HCT116 (cell line): ENCODE measurements at regions not wholly inside any gene's neighbourhood (a gene's known extent, or its start where the extent isn't known, plus 50 kb on each side); places are given as distances from the start of the nearest gene placed in this dataset.

Source experiments
- ATAC-seq: fragments of 200-7000 bp; cut with Tn5 transposase; 2 replicates; pipeline ENCODE4 v1.9.1; 2020; ENCODE audit warnings: mild to moderate bottlenecking, moderate library complexity
- BruUV-seq: library from RNA; stranded (reverse); fragments of 400-500 nt; replicated peaks from 2 replicates; lab custom pipeline; 2021; lab: Mats Ljungman, UMichigan
- CTCF ChIA-PET: fragments of 300-600 bp; sonication (Branson Sonifier 250); formaldehyde crosslinking; loops from one replicate; lab custom pipeline; 2021; ENCODE audit warnings: antibody characterized with exemption; lab: Charles Lee
- POLR2A ChIA-PET: fragments of 300-600, 350-600 bp; sonication (Branson Sonifier 250); formaldehyde crosslinking; loops from one replicate; lab custom pipeline; 2021; ENCODE audit warnings: antibody characterized with exemption; lab: Charles Lee
- RAD21 ChIA-PET, 2 experiments: fragments of 300-600 bp; sonication (Branson Sonifier 250); formaldehyde crosslinking; loops; one replicate each; lab custom pipeline; 2023; ENCODE audit warnings: low total read pairs in 2 of 2; ENCODE audit not compliant: uncharacterized antibody in 2 of 2, unreplicated experiment in 2 of 2, low non-redundant PET in 1 of 2; lab: Charles Lee
- DNase-seq: peaks from one replicate; pipeline ENCODE4 v3.0.0-alpha.2; 2010; ENCODE audit warnings: low read depth, low spot score
- H2AFZ ChIP-seq: fragments of 200-600 bp; shearing (Covaris generic), sonication (generic); 2 replicates; pipeline ENCODE4 v1.6.1; 2017; ENCODE audit warnings: low read depth, mixed run types, mixed read lengths, antibody characterized with exemption, low read length; ENCODE audit not compliant: poor library complexity, severe bottlenecking
- H3K27ac ChIP-seq: 2 replicates; pipeline ENCODE4 v1.5.1; 2012; ENCODE audit warnings: low read depth, low read length
- H3K27me3 ChIP-seq: fragments of 200-600 bp; sonication (generic); 2 replicates; pipeline ENCODE4 v1.6.1; 2016; ENCODE audit warnings: mixed run types, low read length, mixed read lengths; ENCODE audit not compliant: insufficient read depth
- H3K36me3 ChIP-seq, 2 experiments: fragments of 200-500 bp in 1 of 2; fragments of 200-600 bp in 1 of 2; sonication (Bioruptor generic) in 1 of 2; sonication (generic) in 1 of 2; 2 replicates each; pipeline versions ENCODE4 v1.5.1 to v1.6.1; 2014 to 2016; ENCODE audit warnings: low read length in 2 of 2, inconsistent platforms in 1 of 2, mixed read lengths in 1 of 2, mixed run types in 1 of 2; ENCODE audit not compliant: insufficient read depth in 2 of 2, control insufficient read depth in 1 of 2
- H3K4me1 ChIP-seq, 2 experiments: fragments of 200-600 bp in 1 of 2; sonication (generic) in 1 of 2; 2 replicates each; pipeline versions ENCODE4 v1.5.1 to v1.6.1; 2012 to 2017; ENCODE audit warnings: low read length in 2 of 2, inconsistent platforms in 1 of 2, mild to moderate bottlenecking in 1 of 2, mixed read lengths in 1 of 2, mixed run types in 1 of 2, moderate library complexity in 1 of 2; ENCODE audit not compliant: insufficient read depth in 2 of 2, control insufficient read depth in 1 of 2
- H3K4me2 ChIP-seq: fragments of 200-600 bp; sonication (generic); 2 replicates; pipeline ENCODE4 v1.6.1; 2017; ENCODE audit warnings: mixed run types, low read length, mixed read lengths
- H3K4me3 ChIP-seq, 2 experiments: fragments of 200-600 bp in 1 of 2; sonication (generic) in 1 of 2; replicated peaks in 1 of 2; 2 replicates each; pipeline ENCODE4 v1.5.1; 2011 to 2016; ENCODE audit warnings: low read length in 2 of 2, control low read depth in 1 of 2, low read depth in 1 of 2, mild to moderate bottlenecking in 1 of 2, mixed read lengths in 1 of 2, mixed run types in 1 of 2
- H3K79me2 ChIP-seq: fragments of 200-600 bp; sonication (generic); 2 replicates; pipeline ENCODE4 v1.6.1; 2017; ENCODE audit warnings: mild to moderate bottlenecking, mixed run types, low read length, moderate library complexity, mixed read lengths; ENCODE audit not compliant: insufficient read depth
- H3K9ac ChIP-seq: fragments of 200-600 bp; sonication (generic); 2 replicates; pipeline ENCODE4 v1.6.1; 2016; ENCODE audit warnings: low read length, mixed read lengths
- H3K9me2 ChIP-seq: fragments of 200-600 bp; sonication (generic), shearing (Covaris generic); 2 replicates; pipeline ENCODE4 v1.6.1; 2017; ENCODE audit warnings: mixed run types, mild to moderate bottlenecking, moderate library complexity; ENCODE audit not compliant: insufficient read depth
- H3K9me3 ChIP-seq, 2 experiments: fragments of 200-500 bp in 1 of 2; fragments of 200-600 bp in 1 of 2; sonication (Bioruptor generic) in 1 of 2; sonication (generic) in 1 of 2; 2 replicates each; pipeline ENCODE4 v1.6.1; 2014 to 2017; ENCODE audit warnings: low read length in 2 of 2, mixed read lengths in 2 of 2, inconsistent platforms in 1 of 2, low read depth in 1 of 2, mild to moderate bottlenecking in 1 of 2, mixed run types in 1 of 2, moderate library complexity in 1 of 2; ENCODE audit not compliant: control insufficient read depth in 1 of 2, insufficient read depth in 1 of 2
- H4K20me1 ChIP-seq: fragments of 200-600 bp; sonication (generic), shearing (Covaris generic); 2 replicates; pipeline ENCODE4 v1.6.1; 2017; ENCODE audit warnings: mixed run types, mild to moderate bottlenecking, moderate library complexity; ENCODE audit not compliant: insufficient read depth
- ATF3 ChIP-seq: IDR thresholded peaks from 2 replicates; pipeline ENCODE4 v1.6.1; 2012
- CBX3 ChIP-seq: IDR thresholded peaks from 2 replicates; pipeline ENCODE4 v1.6.1; 2012; ENCODE audit warnings: low read depth
- CEBPB ChIP-seq: IDR thresholded peaks from 2 replicates; pipeline ENCODE4 v1.6.1; 2012; ENCODE audit warnings: low read depth
- CTCF ChIP-seq, 3 experiments: fragments of 200-600 bp in 1 of 3; sonication (generic) in 1 of 3; IDR thresholded peaks in 2 of 3; conservative IDR thresholded peaks in 1 of 3; 2 replicates each; pipeline ENCODE4 v1.5.1; 2012 to 2017; ENCODE audit warnings: low read depth in 2 of 3, low read length in 2 of 3, antibody characterized with exemption in 1 of 3, borderline replicate concordance in 1 of 3, control low read depth in 1 of 3, mild to moderate bottlenecking in 1 of 3, mixed read lengths in 1 of 3, mixed run types in 1 of 3, moderate library complexity in 1 of 3; ENCODE audit not compliant: insufficient read depth in 1 of 3
- EGR1 ChIP-seq: IDR thresholded peaks from 2 replicates; pipeline ENCODE4 v1.6.1; 2012; ENCODE audit warnings: low read depth
- EZH2phosphoT487 ChIP-seq: fragments of 200-600 bp; IDR thresholded peaks from 2 replicates; pipeline ENCODE4 v1.6.1; 2018; ENCODE audit warnings: antibody characterized with exemption, borderline replicate concordance
- JUND ChIP-seq: IDR thresholded peaks from 2 replicates; pipeline ENCODE4 v1.6.1; 2012
- MAX ChIP-seq: IDR thresholded peaks from 2 replicates; pipeline ENCODE4 v1.6.1; 2012
- RAD21 ChIP-seq: IDR thresholded peaks from 2 replicates; pipeline ENCODE4 v1.6.1; 2012; ENCODE audit warnings: low read depth, mild to moderate bottlenecking
- SIN3A ChIP-seq: IDR thresholded peaks from 2 replicates; pipeline ENCODE4 v1.6.1; 2012; ENCODE audit warnings: low read depth
- SP1 ChIP-seq: IDR thresholded peaks from 2 replicates; pipeline ENCODE4 v1.6.1; 2012; ENCODE audit warnings: low read depth
- SRF ChIP-seq: IDR thresholded peaks from 2 replicates; pipeline ENCODE4 v1.6.1; 2012; ENCODE audit warnings: low read depth
- TCF7L2 ChIP-seq: IDR thresholded peaks from 2 replicates; pipeline ENCODE4 v1.7.0; 2011; ENCODE audit warnings: borderline replicate concordance, inconsistent platforms; ENCODE audit not compliant: insufficient read depth, insufficient read length; ENCODE audit errors: extremely low read depth
- YY1 ChIP-seq: IDR thresholded peaks from 2 replicates; pipeline ENCODE4 v1.6.1; 2011; ENCODE audit warnings: low read length, low read depth, moderate library complexity, mild to moderate bottlenecking; ENCODE audit not compliant: insufficient replicate concordance; ENCODE audit errors: extremely low read depth
- ZBTB33 ChIP-seq: IDR thresholded peaks from 2 replicates; pipeline ENCODE4 v1.6.1; 2011; ENCODE audit warnings: mild to moderate bottlenecking, low read length, moderate library complexity; ENCODE audit not compliant: insufficient replicate concordance; ENCODE audit errors: extremely low read depth
- ZFX ChIP-seq: fragments of 450-650 bp; IDR thresholded peaks from 2 replicates; pipeline ENCODE4 v1.6.1; 2017
- ZNF274 ChIP-seq: fragments of 200-500 bp; sonication (Bioruptor generic); IDR thresholded peaks from 2 replicates; pipeline ENCODE4 v1.6.1; 2014; ENCODE audit warnings: mild to moderate bottlenecking, low read depth, low read length, inconsistent platforms
- intact Hi-C: fragments of 100-400 bp; cut with micrococcal nuclease; formaldehyde crosslinking; loops from 2 replicates; pipeline ENCODE4 v1.10.0; 2022

GRCh38 chrX:758917-759316 is 128.3 kb downstream of the SHOX start:
- Histone ChIP-seq H2AFZ (no peak overlapping the region), H3K79me2 (no peaks in the 10 kb centered on the region), H3K9me2 (no peaks in the 10 kb centered on the region), H3K36me3 (no peaks in the 10 kb centered on the region), H3K4me2 (no peak overlapping the region), H3K9me3 (no peaks in the 10 kb centered on the region), H3K4me1 (no peaks in the 10 kb centered on the region), H3K27me3 (no peaks in the 10 kb centered on the region), H4K20me1 (no peaks in the 10 kb centered on the region), H3K27ac (no peak overlapping the region), H3K4me3 (no peak overlapping the region), H3K9ac (no peak overlapping the region)
- POLR2A ChIA-PET: no interaction called here
- RAD21 ChIA-PET: no interaction called here
- TF ChIP-seq MAX (no peak), YY1 (no peak)
- no peak for DNase-seq
- CTCF ChIA-PET: no interaction called here
- no TSS peak for BruUV-seq
- no peak for ATAC-seq
- intact Hi-C loops: no loop called here

- Histone ChIP-seq H3K27me3 (no peaks in the 10 kb centered on the region), H3K4me3 (no peak overlapping the region), H3K9me2 (no peaks in the 10 kb centered on the region), H2AFZ (no peak overlapping the region), H3K4me2 (no peak overlapping the region), H3K9ac (no peak overlapping the region), H3K9me3 (no peaks in the 10 kb centered on the region), H4K20me1 (no peaks in the 10 kb centered on the region), H3K27ac (no peak overlapping the region), H3K36me3 (no peaks in the 10 kb centered on the region), H3K4me1 (no peaks in the 10 kb centered on the region), H3K79me2 (no peaks in the 10 kb centered on the region)
- BruUV-seq: no TSS peak
- CTCF ChIA-PET: no interaction called here
- DNase-seq (no peak), ATAC-seq (no peak)
- intact Hi-C loops: no loop called here
- RAD21 ChIA-PET: no interaction called here
- POLR2A ChIA-PET: no interaction called here
- no peak for TF ChIP-seq ZNF274
- TF ChIP-seq ZBTB33: no peak
- no peak for TF ChIP-seq SIN3A
- no peak for TF ChIP-seq CBX3
- no peak for TF ChIP-seq SRF
- no peak for TF ChIP-seq JUND
- TF ChIP-seq TCF7L2: no peak
- no peak for TF ChIP-seq MAX
- no peak for TF ChIP-seq CEBPB
- TF ChIP-seq EZH2phosphoT487: no peak
- TF ChIP-seq RAD21: no peak
- TF ChIP-seq ATF3: no peak
- TF ChIP-seq CTCF (IDR thresholded peaks at IDR 0.05 in 2 of 3, conservative IDR thresholded peaks at IDR 0.05 in 1 of 3; ENCODE audit: borderline replicate concordance in 1 of 3, insufficient read depth in 1 of 3, low read depth in 2 of 3, low read length in 2 of 3): no peak
- TF ChIP-seq EGR1: no peak
- TF ChIP-seq ZFX: no peak
- TF ChIP-seq YY1: no peak
- TF ChIP-seq SP1: no peak
Observed at GRCh38 chrX:750812-751211, 120.2 kb downstream of the SHOX start.
